ENCODE measurements at regions not wholly inside any gene's neighbourhood (a gene's known extent, or its start where the extent isn't known, plus 50 kb on each side); places are given as distances from the start of the nearest gene placed in this dataset.

GRCh38 chr16:63346000-63346399, 1309.8 kb upstream of the CDH8 start:
- no peak for TF ChIP-seq CTCF (conservative IDR thresholded peaks at IDR 0.05)
- TF ChIP-seq ZFX (IDR thresholded peaks at IDR 0.05): no peak

Measured in C4-2B (cell line).